22Rv1 (cell line): ENCODE measurements at regions not wholly inside any gene's neighbourhood (a gene's known extent, or its start where the extent isn't known, plus 50 kb on each side); places are given as distances from the start of the nearest gene placed in this dataset.

Experiments
- ZFX ChIP-seq: fragments of 450-650 bp; IDR thresholded peaks from 2 replicates; pipeline ENCODE4 v1.6.1; 2017; ENCODE audit warnings: antibody characterized with exemption, borderline replicate concordance
- TF ChIP-seq, protein P1 (sequence below): fragments of 450-650 bp; IDR thresholded peaks from 2 replicates; pipeline ENCODE4 v1.5.1; 2017; ENCODE audit warnings: mild to moderate bottlenecking

DNA sequence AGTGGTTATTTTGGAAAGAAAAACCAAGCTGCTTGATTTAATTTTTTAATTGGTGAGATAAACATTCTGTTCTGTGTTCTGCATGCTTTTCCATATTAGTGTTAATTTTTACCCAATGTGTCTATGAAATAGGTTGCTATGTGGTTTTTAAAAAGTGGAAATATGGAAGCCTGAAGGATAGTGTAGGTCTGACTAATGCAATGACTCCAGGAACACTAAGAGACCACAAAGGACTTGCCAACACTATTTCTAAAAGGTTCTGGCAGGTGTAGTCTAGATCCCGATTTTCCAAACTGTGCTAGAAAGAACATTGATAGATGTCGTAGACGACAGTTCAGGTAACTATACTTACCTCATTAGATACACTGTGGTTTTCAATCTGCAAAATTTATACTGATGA is 877.4 kb upstream of the GOT2 start:
- TF ChIP-seq, protein P1, sequence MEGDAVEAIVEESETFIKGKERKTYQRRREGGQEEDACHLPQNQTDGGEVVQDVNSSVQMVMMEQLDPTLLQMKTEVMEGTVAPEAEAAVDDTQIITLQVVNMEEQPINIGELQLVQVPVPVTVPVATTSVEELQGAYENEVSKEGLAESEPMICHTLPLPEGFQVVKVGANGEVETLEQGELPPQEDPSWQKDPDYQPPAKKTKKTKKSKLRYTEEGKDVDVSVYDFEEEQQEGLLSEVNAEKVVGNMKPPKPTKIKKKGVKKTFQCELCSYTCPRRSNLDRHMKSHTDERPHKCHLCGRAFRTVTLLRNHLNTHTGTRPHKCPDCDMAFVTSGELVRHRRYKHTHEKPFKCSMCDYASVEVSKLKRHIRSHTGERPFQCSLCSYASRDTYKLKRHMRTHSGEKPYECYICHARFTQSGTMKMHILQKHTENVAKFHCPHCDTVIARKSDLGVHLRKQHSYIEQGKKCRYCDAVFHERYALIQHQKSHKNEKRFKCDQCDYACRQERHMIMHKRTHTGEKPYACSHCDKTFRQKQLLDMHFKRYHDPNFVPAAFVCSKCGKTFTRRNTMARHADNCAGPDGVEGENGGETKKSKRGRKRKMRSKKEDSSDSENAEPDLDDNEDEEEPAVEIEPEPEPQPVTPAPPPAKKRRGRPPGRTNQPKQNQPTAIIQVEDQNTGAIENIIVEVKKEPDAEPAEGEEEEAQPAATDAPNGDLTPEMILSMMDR = no peak
- TF ChIP-seq ZFX = no peak
